ENCODE measurements at regions not wholly inside any gene's neighbourhood (a gene's known extent, or its start where the extent isn't known, plus 50 kb on each side); places are given as distances from the start of the nearest gene placed in this dataset.
A peak's percentile ranks its signal among the peaks of the same experiment; 100 is the strongest.

DNA sequence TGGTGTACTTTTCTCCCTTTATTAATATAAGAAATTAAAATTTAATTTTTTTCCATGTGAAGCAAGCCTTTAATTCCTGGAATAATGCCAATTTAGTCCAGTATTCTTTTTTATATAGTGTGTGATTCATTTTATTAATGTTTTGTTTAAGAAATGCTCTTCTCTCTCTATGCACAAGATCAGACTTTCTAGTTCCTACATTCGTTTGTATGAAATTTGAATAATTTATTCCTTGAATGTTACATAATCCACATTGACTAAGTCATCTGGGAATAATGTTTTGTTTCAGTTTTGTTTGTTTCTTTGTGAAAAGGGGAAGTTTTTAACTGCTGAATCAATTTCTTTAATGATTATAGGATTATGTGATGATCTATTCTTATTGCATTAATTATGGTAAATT, 181.4 kb upstream of the ID4 start:
- H3K4me2 ChIP-seq (ENCODE audit: low read length): no peak overlapping the region

DNA sequence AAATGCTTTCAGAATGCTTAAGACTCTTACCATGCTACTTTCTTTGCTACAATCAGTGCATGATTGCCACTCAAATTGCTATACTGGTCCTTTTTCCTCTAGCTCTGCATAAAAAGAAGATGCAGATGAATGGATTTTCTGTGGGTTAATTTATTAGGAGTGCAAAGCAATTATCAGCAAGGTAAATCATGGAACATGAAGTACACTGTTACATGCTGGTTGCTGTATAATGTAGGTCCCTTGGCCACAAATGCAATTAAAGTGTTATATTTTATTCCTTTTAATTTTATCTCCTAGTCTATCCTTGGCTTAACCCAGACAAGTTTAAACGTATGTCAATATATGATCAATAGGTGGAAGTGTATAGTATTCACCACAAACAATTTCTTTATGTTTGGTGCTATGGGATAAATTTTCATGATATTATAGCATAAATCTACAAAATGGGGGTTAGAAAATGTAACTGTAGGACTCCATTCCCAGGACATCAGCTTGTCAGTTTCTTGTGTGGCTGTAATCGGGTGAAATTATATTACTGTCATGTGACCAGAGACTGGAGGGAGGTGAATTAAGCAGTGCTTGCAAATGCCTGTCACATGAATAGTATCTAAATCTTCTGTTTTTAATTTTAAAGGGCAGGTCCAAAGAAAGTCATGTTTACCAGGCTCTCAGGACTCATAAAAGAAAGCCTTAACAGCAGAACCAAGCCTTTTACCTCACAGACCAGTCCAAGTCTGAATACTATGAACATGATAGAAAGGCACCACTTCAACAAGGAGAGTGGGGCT, 176.9 kb upstream of the ID4 start:
- Histone ChIP-seq H3K9me3 (ENCODE audit: low read length) (no peaks in the 10 kb centered on the region), H3K79me2 (replicated peaks; ENCODE audit: insufficient read depth, low read length) (no peaks in the 10 kb centered on the region), H3K27ac (ENCODE audit: low read length) (peak overlapping the region; percentile 88), H3K36me3 (ENCODE audit: insufficient read depth, low read length) (no peaks in the 10 kb centered on the region), H3K9me2 (ENCODE audit: insufficient read depth, low read length) (no peaks in the 10 kb centered on the region), H3F3A (ENCODE audit: insufficient read depth, low read length, poor library complexity, severe bottlenecking) (no peaks in the 10 kb centered on the region), H3K4me3 (ENCODE audit: low read length) (peak overlapping the region; percentile 35), H2AFZ (ENCODE audit: low read depth, low read length) (peak overlapping the region; percentile 9), H3K27me3 (ENCODE audit: insufficient read depth, low read depth, low read length) (no peaks in the 10 kb centered on the region), H4K20me1 (ENCODE audit: insufficient read depth) (no peaks in the 10 kb centered on the region), H3K4me2 (ENCODE audit: low read length) (peak overlapping the region; percentile 51), H3K9ac (ENCODE audit: low read length) (peak overlapping the region; percentile 41)
- TF ChIP-seq EP300 (conservative IDR thresholded peaks at IDR 0.05; ENCODE audit: poor library complexity, severe bottlenecking): peak; percentile 35
- no peak for TF ChIP-seq RAD21 (conservative IDR thresholded peaks at IDR 0.05)
- TF ChIP-seq SMC3 (conservative IDR thresholded peaks at IDR 0.05; ENCODE audit: poor library complexity): peak; percentile 15
- no peak for TF ChIP-seq MXI1 (conservative IDR thresholded peaks at IDR 0.05; ENCODE audit: poor library complexity, severe bottlenecking)
- TF ChIP-seq, protein P1, sequence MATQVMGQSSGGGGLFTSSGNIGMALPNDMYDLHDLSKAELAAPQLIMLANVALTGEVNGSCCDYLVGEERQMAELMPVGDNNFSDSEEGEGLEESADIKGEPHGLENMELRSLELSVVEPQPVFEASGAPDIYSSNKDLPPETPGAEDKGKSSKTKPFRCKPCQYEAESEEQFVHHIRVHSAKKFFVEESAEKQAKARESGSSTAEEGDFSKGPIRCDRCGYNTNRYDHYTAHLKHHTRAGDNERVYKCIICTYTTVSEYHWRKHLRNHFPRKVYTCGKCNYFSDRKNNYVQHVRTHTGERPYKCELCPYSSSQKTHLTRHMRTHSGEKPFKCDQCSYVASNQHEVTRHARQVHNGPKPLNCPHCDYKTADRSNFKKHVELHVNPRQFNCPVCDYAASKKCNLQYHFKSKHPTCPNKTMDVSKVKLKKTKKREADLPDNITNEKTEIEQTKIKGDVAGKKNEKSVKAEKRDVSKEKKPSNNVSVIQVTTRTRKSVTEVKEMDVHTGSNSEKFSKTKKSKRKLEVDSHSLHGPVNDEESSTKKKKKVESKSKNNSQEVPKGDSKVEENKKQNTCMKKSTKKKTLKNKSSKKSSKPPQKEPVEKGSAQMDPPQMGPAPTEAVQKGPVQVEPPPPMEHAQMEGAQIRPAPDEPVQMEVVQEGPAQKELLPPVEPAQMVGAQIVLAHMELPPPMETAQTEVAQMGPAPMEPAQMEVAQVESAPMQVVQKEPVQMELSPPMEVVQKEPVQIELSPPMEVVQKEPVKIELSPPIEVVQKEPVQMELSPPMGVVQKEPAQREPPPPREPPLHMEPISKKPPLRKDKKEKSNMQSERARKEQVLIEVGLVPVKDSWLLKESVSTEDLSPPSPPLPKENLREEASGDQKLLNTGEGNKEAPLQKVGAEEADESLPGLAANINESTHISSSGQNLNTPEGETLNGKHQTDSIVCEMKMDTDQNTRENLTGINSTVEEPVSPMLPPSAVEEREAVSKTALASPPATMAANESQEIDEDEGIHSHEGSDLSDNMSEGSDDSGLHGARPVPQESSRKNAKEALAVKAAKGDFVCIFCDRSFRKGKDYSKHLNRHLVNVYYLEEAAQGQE (IDR thresholded peaks at IDR 0.05; ENCODE audit: borderline replicate concordance): no peak
- TF ChIP-seq, protein P2, sequence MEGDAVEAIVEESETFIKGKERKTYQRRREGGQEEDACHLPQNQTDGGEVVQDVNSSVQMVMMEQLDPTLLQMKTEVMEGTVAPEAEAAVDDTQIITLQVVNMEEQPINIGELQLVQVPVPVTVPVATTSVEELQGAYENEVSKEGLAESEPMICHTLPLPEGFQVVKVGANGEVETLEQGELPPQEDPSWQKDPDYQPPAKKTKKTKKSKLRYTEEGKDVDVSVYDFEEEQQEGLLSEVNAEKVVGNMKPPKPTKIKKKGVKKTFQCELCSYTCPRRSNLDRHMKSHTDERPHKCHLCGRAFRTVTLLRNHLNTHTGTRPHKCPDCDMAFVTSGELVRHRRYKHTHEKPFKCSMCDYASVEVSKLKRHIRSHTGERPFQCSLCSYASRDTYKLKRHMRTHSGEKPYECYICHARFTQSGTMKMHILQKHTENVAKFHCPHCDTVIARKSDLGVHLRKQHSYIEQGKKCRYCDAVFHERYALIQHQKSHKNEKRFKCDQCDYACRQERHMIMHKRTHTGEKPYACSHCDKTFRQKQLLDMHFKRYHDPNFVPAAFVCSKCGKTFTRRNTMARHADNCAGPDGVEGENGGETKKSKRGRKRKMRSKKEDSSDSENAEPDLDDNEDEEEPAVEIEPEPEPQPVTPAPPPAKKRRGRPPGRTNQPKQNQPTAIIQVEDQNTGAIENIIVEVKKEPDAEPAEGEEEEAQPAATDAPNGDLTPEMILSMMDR (IDR thresholded peaks at IDR 0.05; ENCODE audit: poor library complexity, severe bottlenecking): no peak
- TF ChIP-seq EZH2 (IDR thresholded peaks at IDR 0.05; ENCODE audit: borderline replicate concordance, insufficient read depth, low read length, poor library complexity, severe bottlenecking): no peak
- TF ChIP-seq POLR2AphosphoS5 (IDR thresholded peaks at IDR 0.05): peak; percentile 18
- no peak for TF ChIP-seq TAF1 (IDR thresholded peaks at IDR 0.05; ENCODE audit: low read depth)

More for the DNA sequence above, 181.4 kb upstream of the ID4 start:
- H3K4me3 ChIP-seq (ENCODE audit: low read length): no peak overlapping the region
- no peaks in the 10 kb centered on the region for H4K20me1 ChIP-seq (ENCODE audit: insufficient read depth)
- no peaks in the 10 kb centered on the region for H3F3A ChIP-seq (ENCODE audit: insufficient read depth, low read length, poor library complexity, severe bottlenecking)
- H3K79me2 ChIP-seq (replicated peaks; ENCODE audit: insufficient read depth, low read length): no peaks in the 10 kb centered on the region
- H3K9ac ChIP-seq (ENCODE audit: low read length): no peak overlapping the region
- H3K9me3 ChIP-seq (ENCODE audit: low read length): no peaks in the 10 kb centered on the region
- H3K27ac ChIP-seq (ENCODE audit: low read length): no peak overlapping the region
- H3K36me3 ChIP-seq (ENCODE audit: insufficient read depth, low read length): no peaks in the 10 kb centered on the region
- no peaks in the 10 kb centered on the region for H3K9me2 ChIP-seq (ENCODE audit: insufficient read depth, low read length)
- no peaks in the 10 kb centered on the region for H3K27me3 ChIP-seq (ENCODE audit: insufficient read depth, low read depth, low read length)
- H2AFZ ChIP-seq (ENCODE audit: low read depth, low read length): no peak overlapping the region
- TF ChIP-seq, protein P2 (IDR thresholded peaks at IDR 0.05; ENCODE audit: poor library complexity, severe bottlenecking): no peak
- no peak for TF ChIP-seq RAD21 (conservative IDR thresholded peaks at IDR 0.05)
- TF ChIP-seq, protein P1 (IDR thresholded peaks at IDR 0.05; ENCODE audit: borderline replicate concordance): no peak
